Body of pancreas (tissue), 4 donors: ENCODE measurements at regions not wholly inside any gene's neighbourhood (a gene's known extent, or its start where the extent isn't known, plus 50 kb on each side); places are given as distances from the start of the nearest gene placed in this dataset.

Experiments used
- ATAC-seq: fragments of 150-250 bp; one replicate; pipeline ENCODE4 v1.9.1; 2016
- DNase-seq, 4 donors: peaks; one replicate each; pipeline ENCODE4 v3.0.0-alpha.2; 2019
- H3K27ac ChIP-seq, 4 donors: fragments of 200-600 bp; sonication (generic); 1 replicate in 3 of 4; 2 replicates in 1 of 4; pipeline versions ENCODE4 v1.5.1 to v1.6.1; 2016 to 2019; ENCODE audit warnings: mild to moderate bottlenecking in 1 of 4, mixed read lengths in 1 of 4, moderate library complexity in 1 of 4
- H3K27me3 ChIP-seq, 2 donors: fragments of 200-600 bp; sonication (generic); one replicate each; pipeline ENCODE4 v1.6.0; 2016; ENCODE audit warnings: mild to moderate bottlenecking in 1 of 2
- H3K36me3 ChIP-seq, 2 donors: fragments of 200-600 bp; sonication (generic); replicated peaks in 1 of 2; 2 replicates each; pipeline ENCODE4 v1.5.1; 2016; ENCODE audit warnings: low read depth in 2 of 2; ENCODE audit not compliant: insufficient read depth in 1 of 2
- H3K4me1 ChIP-seq: fragments of 200-600 bp; sonication (generic); one replicate; pipeline ENCODE4 v1.6.0; 2016
- H3K4me3 ChIP-seq, 2 donors: fragments of 200-600 bp; sonication (generic); 1 replicate in 1 of 2; 2 replicates in 1 of 2; pipeline ENCODE4 v1.5.1; 2016 to 2019
- H3K9me3 ChIP-seq, 3 donors: fragments of 200-600 bp; sonication (generic); 1 replicate in 2 of 3; 2 replicates in 1 of 3; pipeline ENCODE4 v1.5.1; 2016
- POLR2A ChIP-seq, 3 donors: fragments of 450-650 bp; IDR thresholded peaks; one replicate each; pipeline ENCODE4 v1.6.1; 2016; ENCODE audit warnings: antibody characterized with exemption in 3 of 3, mild to moderate bottlenecking in 2 of 3
- WGBS, 2 donors: methylation state at CpG; one replicate each; pipeline ENCODE4 v1.1.5; 2017; 5-methylcytosine and 5-hydroxymethylcytosine counted together
- intact Hi-C: fragments of 100-400 bp; cut with DNase I; formaldehyde crosslinking; loops from one replicate; pipeline ENCODE4 v1.15.1; 2023
- TF ChIP-seq, protein P1 (sequence below), 7 experiments: fragments of 450-650 bp in 4 of 7; fragments of 200-600 bp in 3 of 7; sonication (generic) in 3 of 7; IDR thresholded peaks; one replicate each; pipeline ENCODE4 v1.5.1; 2016 to 2019; ENCODE audit warnings: antibody characterized with exemption in 7 of 7

GRCh38 chr16:26930786-26931581, 135.7 kb upstream of the C16orf82 start:
- no peak for TF ChIP-seq POLR2A (IDR thresholded peaks at IDR 0.05)
- TF ChIP-seq, protein P1, sequence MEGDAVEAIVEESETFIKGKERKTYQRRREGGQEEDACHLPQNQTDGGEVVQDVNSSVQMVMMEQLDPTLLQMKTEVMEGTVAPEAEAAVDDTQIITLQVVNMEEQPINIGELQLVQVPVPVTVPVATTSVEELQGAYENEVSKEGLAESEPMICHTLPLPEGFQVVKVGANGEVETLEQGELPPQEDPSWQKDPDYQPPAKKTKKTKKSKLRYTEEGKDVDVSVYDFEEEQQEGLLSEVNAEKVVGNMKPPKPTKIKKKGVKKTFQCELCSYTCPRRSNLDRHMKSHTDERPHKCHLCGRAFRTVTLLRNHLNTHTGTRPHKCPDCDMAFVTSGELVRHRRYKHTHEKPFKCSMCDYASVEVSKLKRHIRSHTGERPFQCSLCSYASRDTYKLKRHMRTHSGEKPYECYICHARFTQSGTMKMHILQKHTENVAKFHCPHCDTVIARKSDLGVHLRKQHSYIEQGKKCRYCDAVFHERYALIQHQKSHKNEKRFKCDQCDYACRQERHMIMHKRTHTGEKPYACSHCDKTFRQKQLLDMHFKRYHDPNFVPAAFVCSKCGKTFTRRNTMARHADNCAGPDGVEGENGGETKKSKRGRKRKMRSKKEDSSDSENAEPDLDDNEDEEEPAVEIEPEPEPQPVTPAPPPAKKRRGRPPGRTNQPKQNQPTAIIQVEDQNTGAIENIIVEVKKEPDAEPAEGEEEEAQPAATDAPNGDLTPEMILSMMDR (IDR thresholded peaks at IDR 0.05) = no peak
- WGBS, 2 donors = 47 to 53% methylated on average over 10 of the region's 10 CpGs
- no peak for DNase-seq
- Histone ChIP-seq H3K36me3 (no peaks in the 10 kb centered on the region), H3K27ac (no peak overlapping the region), H3K4me1 (no peaks in the 10 kb centered on the region), H3K27me3 (no peaks in the 10 kb centered on the region), H3K9me3 (peaks cover 0 to 5% (median 0%) of the 10 kb centered on the region in 3 donors), H3K4me3 (no peak overlapping the region)
- intact Hi-C loops = no loop called here
- no peak for ATAC-seq

GRCh38 chr16:26950636-26951035, 116.1 kb upstream of the C16orf82 start:
- H3K4me3 ChIP-seq = no peak overlapping the region
- WGBS, 2 donors = 50 to 51% methylated on average over 4 of the region's 4 CpGs
- no peaks in the 10 kb centered on the region for H3K9me3 ChIP-seq
- no peak overlapping the region for H3K27ac ChIP-seq
- no peaks in the 10 kb centered on the region for H3K4me1 ChIP-seq
- no peaks in the 10 kb centered on the region for H3K36me3 ChIP-seq
- DNase-seq (no peak), ATAC-seq (no peak)
- no peaks in the 10 kb centered on the region for H3K27me3 ChIP-seq
- intact Hi-C loops = no loop called here
- TF ChIP-seq, protein P1 (IDR thresholded peaks at IDR 0.05) = no peak
- no peak for TF ChIP-seq POLR2A (IDR thresholded peaks at IDR 0.05)

DNA sequence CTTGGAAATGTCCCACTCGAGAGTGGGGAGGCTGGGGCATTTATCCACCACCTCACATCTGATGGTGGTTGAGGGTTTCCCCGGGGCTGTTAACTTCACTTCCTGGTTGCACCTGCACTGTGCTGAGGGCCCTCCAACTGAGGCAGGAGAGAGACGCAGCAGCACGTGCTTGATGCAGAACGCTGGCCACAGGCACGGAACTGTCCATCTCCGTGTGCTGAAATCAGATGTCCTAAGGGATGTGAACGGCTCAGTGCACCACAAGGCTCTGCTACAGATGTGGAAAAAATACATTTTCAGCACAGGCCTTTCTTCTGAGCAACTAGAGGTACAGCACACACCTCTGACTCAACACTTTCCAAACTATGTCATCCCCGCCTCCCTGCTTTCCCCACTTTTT, 114.8 kb upstream of the C16orf82 start:
- no peak for ATAC-seq
- intact Hi-C loops = no loop called here
- DNase-seq = no peak
- Histone ChIP-seq H3K4me3 (no peak overlapping the region), H3K27me3 (no peaks in the 10 kb centered on the region), H3K9me3 (no peaks in the 10 kb centered on the region), H3K36me3 (no peaks in the 10 kb centered on the region), H3K4me1 (no peaks in the 10 kb centered on the region), H3K27ac (no peak overlapping the region)
- TF ChIP-seq, protein P1 (IDR thresholded peaks at IDR 0.05) = no peak
- TF ChIP-seq POLR2A (IDR thresholded peaks at IDR 0.05) = no peak
- 14 to 21% methylated on average over 6 to 9 of the region's 9 CpGs for WGBS, 2 donors

DNA sequence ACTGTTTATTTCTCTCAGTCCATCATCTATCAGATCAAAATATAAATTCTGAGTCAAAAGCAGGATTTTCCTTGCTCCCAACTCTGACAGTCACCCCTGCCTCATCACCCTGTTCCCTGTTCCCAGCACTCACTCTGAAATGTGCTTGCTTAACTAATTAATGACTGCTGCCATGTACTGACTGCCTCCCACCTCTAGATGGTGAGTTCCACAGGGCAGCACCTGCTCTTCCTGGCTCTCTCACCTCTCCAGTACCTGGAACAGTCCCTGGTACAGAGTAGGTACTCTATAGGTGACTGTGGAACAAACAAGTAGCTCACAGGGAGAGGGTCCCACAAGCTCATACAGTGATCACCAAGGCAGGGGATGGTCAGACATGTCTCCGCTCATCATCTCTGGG, 114.3 kb upstream of the C16orf82 start:
- Histone ChIP-seq H3K27ac (no peak overlapping the region), H3K4me3 (no peak overlapping the region), H3K9me3 (no peaks in the 10 kb centered on the region), H3K27me3 (no peaks in the 10 kb centered on the region), H3K4me1 (no peaks in the 10 kb centered on the region), H3K36me3 (no peaks in the 10 kb centered on the region)
- DNase-seq = no peak
- intact Hi-C loops = no loop called here
- TF ChIP-seq, protein P1 (IDR thresholded peaks at IDR 0.05) = no peak
- TF ChIP-seq POLR2A (IDR thresholded peaks at IDR 0.05) = no peak
- no peak for ATAC-seq
- 85 to 86% methylated on average over 1 of the region's 1 CpG for WGBS, 2 donors
